ENCODE measurements at regions not wholly inside any gene's neighbourhood (a gene's known extent, or its start where the extent isn't known, plus 50 kb on each side); places are given as distances from the start of the nearest gene placed in this dataset.

- TF ChIP-seq ZNF274 (IDR thresholded peaks at IDR 0.05; ENCODE audit: low read depth, low read length) (no peak), YY1 (IDR thresholded peaks at IDR 0.05; ENCODE audit: insufficient read depth, insufficient read length) (no peak)
Measured at GRCh38 chr2:58376592-58376991, 135.5 kb upstream of the FANCL start.
